Kidney (tissue), 13 donors: ENCODE measurements at regions not wholly inside any gene's neighbourhood (a gene's known extent, or its start where the extent isn't known, plus 50 kb on each side); places are given as distances from the start of the nearest gene placed in this dataset.
A peak's percentile ranks its signal among the peaks of the same experiment; 100 is the strongest.

Source experiments
- DNase-seq, 5 donors: peaks; one replicate each; pipeline ENCODE4 v3.0.0-alpha.2; 2013 to 2020
- FAIRE-seq: peaks from 2 replicates; lab custom pipeline; 2012; peaks lifted over from hg19 to GRCh38; lab: Jason Lieb, UNC
- H3K27ac ChIP-seq, 2 donors: one replicate each; pipeline ENCODE4 v1.7.0; 2013; ENCODE audit warnings: low read depth in 2 of 2, low read length in 2 of 2, inconsistent platforms in 1 of 2
- H3K27me3 ChIP-seq: one replicate; pipeline ENCODE4 v1.7.1; 2013; ENCODE audit warnings: low read length, inconsistent platforms; ENCODE audit not compliant: control insufficient read depth, insufficient read depth
- H3K36me3 ChIP-seq, 3 donors: one replicate each; pipeline versions ENCODE4 v1.7.0 to v1.7.1; 2013; ENCODE audit warnings: low read length in 3 of 3, control low read depth in 1 of 3, inconsistent platforms in 1 of 3; ENCODE audit not compliant: insufficient read depth in 3 of 3, control insufficient read depth in 2 of 3
- H3K4me1 ChIP-seq, 3 donors: one replicate each; pipeline versions ENCODE4 v1.7.0 to v1.7.1; 2013; ENCODE audit warnings: low read length in 3 of 3, inconsistent platforms in 1 of 3, low read depth in 1 of 3; ENCODE audit not compliant: control insufficient read depth in 2 of 3, insufficient read depth in 2 of 3
- H3K4me3 ChIP-seq, 3 donors: one replicate each; pipeline versions ENCODE4 v1.7.0 to v1.8.1; 2013; ENCODE audit warnings: low read length in 3 of 3, control low read depth in 1 of 3, inconsistent platforms in 1 of 3
- H3K9ac ChIP-seq, 3 donors: one replicate each; pipeline versions ENCODE4 v1.7.0 to v1.7.1; 2013; ENCODE audit warnings: low read length in 3 of 3, control low read depth in 1 of 3, inconsistent platforms in 1 of 3
- H3K9me3 ChIP-seq, 3 donors: one replicate each; pipeline versions ENCODE4 v1.7.0 to v1.7.1; 2013; ENCODE audit warnings: low read length in 3 of 3, control low read depth in 1 of 3, inconsistent platforms in 1 of 3; ENCODE audit not compliant: control insufficient read depth in 2 of 3, insufficient read depth in 1 of 3
- CTCF ChIP-seq: IDR thresholded peaks from 3 replicates; pipeline ENCODE4 v1.5.1; 2012; ENCODE audit warnings: mild to moderate bottlenecking, moderate library complexity, borderline replicate concordance; ENCODE audit not compliant: insufficient read depth; ENCODE audit errors: extremely low read depth
- intact Hi-C: fragments of 100-400 bp; cut with DNase I; formaldehyde crosslinking; loops from one replicate; pipeline ENCODE4 v1.11.1; 2022
- donor health status: control.
- donor health status: control.
- donor health status: control.
- donor health status: control.
- donor health status: control.
- donor health status: DM: yes; HTN: yes; CAD: no.
- donor health status: Normal renal cell carcinoma (clear cell type).

GRCh38 chr2:6728156-6728555, 137.6 kb downstream of the CMPK2 start:
- Histone ChIP-seq H3K27me3 (no peaks in the 10 kb centered on the region), H3K4me1 (no peaks in the 10 kb centered on the region), H3K36me3 (no peaks in the 10 kb centered on the region), H3K9me3 (no peaks in the 10 kb centered on the region), H3K27ac (no peak overlapping the region), H3K9ac (no peak overlapping the region), H3K4me3 (no peak overlapping the region)
- no peak for TF ChIP-seq CTCF
- DNase-seq (no peak), FAIRE-seq (no peak)
- intact Hi-C loops, result no loop called here

GRCh38 chr2:6730003-6730402, 135.7 kb downstream of the CMPK2 start:
- no peak for DNase-seq
- FAIRE-seq, result no peak
- Histone ChIP-seq H3K9me3 (no peaks in the 10 kb centered on the region), H3K27ac (no peak overlapping the region), H3K9ac (no peak overlapping the region), H3K36me3 (no peaks in the 10 kb centered on the region), H3K4me1 (no peaks in the 10 kb centered on the region), H3K27me3 (no peaks in the 10 kb centered on the region), H3K4me3 (no peak overlapping the region)
- intact Hi-C loops, result no loop called here
- TF ChIP-seq CTCF, result no peak

- Histone ChIP-seq H3K9ac (no peak overlapping the region), H3K36me3 (no peaks in the 10 kb centered on the region), H3K9me3 (no peaks in the 10 kb centered on the region), H3K27ac (no peak overlapping the region), H3K27me3 (no peaks in the 10 kb centered on the region), H3K4me1 (no peaks in the 10 kb centered on the region), H3K4me3 (no peak overlapping the region)
- no peak for TF ChIP-seq CTCF
- FAIRE-seq, result no peak
- intact Hi-C loops, result no loop called here
- DNase-seq, result peak in 1 of 5 donors; percentile 25
These were observed 134.8 kb downstream of the CMPK2 start for GRCh38 chr2:6730649-6731532.
